ENCODE measurements at regions not wholly inside any gene's neighbourhood (a gene's known extent, or its start where the extent isn't known, plus 50 kb on each side); places are given as distances from the start of the nearest gene placed in this dataset.

DNA sequence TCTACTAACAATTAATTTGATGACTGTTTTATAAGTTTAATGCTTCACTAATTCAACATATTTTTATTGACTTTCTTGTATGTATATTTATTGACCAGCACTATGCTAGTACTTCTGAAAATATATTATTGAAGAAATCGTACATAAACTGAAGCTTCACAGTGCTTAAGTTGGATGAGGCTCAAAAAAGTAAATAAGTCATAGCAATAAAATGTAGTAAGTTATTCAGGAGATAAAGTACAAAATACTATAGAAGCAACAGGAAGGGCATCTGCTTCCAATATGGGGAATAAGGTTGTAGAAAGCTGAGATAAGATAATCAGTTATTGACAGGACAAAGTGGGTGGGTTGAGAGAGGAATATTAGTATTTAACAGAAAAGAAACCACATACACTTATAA lies 944.9 kb upstream of the MIR17HG start:
- no peak for TF ChIP-seq CTCF (IDR thresholded peaks at IDR 0.05)
- no peak for TF ChIP-seq POLR2A (IDR thresholded peaks at IDR 0.05)

All from gastroesophageal sphincter (tissue), 3 donors.